Neuron (in vitro differentiated cells): ENCODE measurements at regions not wholly inside any gene's neighbourhood (a gene's known extent, or its start where the extent isn't known, plus 50 kb on each side); places are given as distances from the start of the nearest gene placed in this dataset.
"Not testable (repeated sequence)": the region's sequence is repeated elsewhere in the genome, so short reads cannot be mapped to it uniquely, and the experiment has no call there.

ENCODE experiments used
- H2AFZ ChIP-seq: one replicate; pipeline ENCODE4 v1.6.1; 2013; ENCODE audit warnings: low read depth, mild to moderate bottlenecking, inconsistent platforms, low read length, moderate library complexity
- H3K27me3 ChIP-seq: one replicate; pipeline ENCODE4 v1.6.1; 2013; ENCODE audit warnings: low read length; ENCODE audit not compliant: insufficient read depth
- H3K36me3 ChIP-seq: one replicate; pipeline ENCODE4 v1.6.1; 2013; ENCODE audit warnings: low read length; ENCODE audit not compliant: insufficient read depth
- H3K4me1 ChIP-seq: one replicate; pipeline ENCODE4 v1.6.1; 2013; ENCODE audit warnings: low read length; ENCODE audit not compliant: insufficient read depth
- H3K4me3 ChIP-seq: 2 replicates; pipeline ENCODE4 v1.5.1; 2013; ENCODE audit warnings: mild to moderate bottlenecking, low read length, moderate library complexity
- H3K9me3 ChIP-seq: one replicate; pipeline ENCODE4 v1.6.1; 2013; ENCODE audit warnings: low read length

GRCh38 chr4:104283303-104283702 lies 211.4 kb downstream of the CXXC4 start:
- no peaks in the 10 kb centered on the region for H3K36me3 ChIP-seq
- H2AFZ ChIP-seq = no peak overlapping the region
- H3K27me3 ChIP-seq = no peaks in the 10 kb centered on the region
- H3K9me3 ChIP-seq = no peaks in the 10 kb centered on the region
- H3K4me1 ChIP-seq = no peaks in the 10 kb centered on the region
- H3K4me3 ChIP-seq = no peak overlapping the region

DNA sequence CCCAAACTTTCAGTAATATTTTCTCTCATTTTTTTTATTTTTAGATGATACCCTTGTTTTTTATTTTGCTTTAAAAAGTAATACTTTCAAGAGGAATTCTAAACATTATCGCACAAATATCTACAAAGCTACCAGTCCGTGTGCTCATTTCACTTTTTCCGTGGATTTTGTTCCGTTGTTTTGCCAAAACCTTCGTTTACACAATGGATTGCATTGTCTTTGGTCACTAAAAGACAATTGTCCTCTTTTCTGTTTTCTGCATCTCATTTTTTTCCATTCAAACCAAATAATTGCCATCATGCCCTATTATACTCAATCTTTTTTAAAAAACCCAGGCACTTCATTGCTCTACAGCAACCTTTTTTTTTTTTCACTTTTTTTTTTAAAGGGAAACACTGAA lies 214.9 kb downstream of the CXXC4 start:
- H2AFZ ChIP-seq = no peak overlapping the region

GRCh38 chr4:104272966-104273365 lies 221.7 kb downstream of the CXXC4 start:
- H3K36me3 ChIP-seq = no peaks in the 10 kb centered on the region
- no peaks in the 10 kb centered on the region for H3K4me1 ChIP-seq
- no peaks in the 10 kb centered on the region for H3K9me3 ChIP-seq
- no peak overlapping the region for H3K4me3 ChIP-seq
- no peak overlapping the region for H2AFZ ChIP-seq
- H3K27me3 ChIP-seq = no peaks in the 10 kb centered on the region

More for the DNA sequence above, 214.9 kb downstream of the CXXC4 start:
- Histone ChIP-seq H3K36me3 (no peaks in the 10 kb centered on the region), H3K4me1 (no peaks in the 10 kb centered on the region), H3K9me3 (no peaks in the 10 kb centered on the region), H3K27me3 (no peaks in the 10 kb centered on the region), H3K4me3 (no peak overlapping the region)

DNA sequence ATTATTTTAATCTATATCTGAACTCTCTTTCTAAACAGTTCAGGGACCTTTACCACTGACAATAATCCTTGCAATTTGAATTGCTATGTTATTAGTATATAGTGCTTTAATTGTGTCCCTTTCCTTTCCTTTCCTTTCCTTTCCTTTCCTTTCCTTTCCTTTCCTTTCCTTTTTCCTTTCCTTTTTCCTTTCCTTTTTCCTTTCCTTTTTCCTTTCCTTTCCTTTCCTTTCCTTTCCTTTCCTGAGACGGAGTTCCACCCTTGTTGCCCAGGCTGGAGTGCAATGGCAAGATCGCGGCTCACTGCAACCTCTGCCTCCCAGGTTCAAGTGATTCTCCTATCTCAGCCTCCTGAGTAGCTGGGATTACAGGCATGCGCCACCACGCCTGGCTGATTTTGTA lies 225.1 kb downstream of the CXXC4 start:
- H3K4me3 ChIP-seq, H3K36me3 ChIP-seq, H3K9me3 ChIP-seq, H2AFZ ChIP-seq, H3K27me3 ChIP-seq, H3K4me1 ChIP-seq: not testable (repeated sequence)

DNA sequence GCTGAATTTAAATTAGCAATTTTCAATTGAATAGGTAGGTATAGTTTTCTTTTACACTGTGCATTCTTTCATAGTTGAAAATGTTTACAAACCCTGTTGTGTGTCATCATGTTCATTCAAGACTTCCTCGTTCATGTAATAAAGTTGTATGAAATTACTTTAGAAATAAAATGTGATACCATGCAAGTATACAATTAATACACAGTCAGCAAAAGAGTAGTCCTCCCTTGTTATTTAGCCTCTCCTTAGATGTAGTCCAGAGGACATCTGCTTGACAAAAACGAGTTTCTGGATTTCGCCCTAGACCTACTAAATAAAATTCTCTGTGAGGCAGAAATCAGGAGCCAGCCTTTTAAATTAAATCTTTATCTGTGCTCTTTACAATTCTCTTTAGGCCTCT lies 231.6 kb downstream of the CXXC4 start:
- Histone ChIP-seq H3K36me3 (no peaks in the 10 kb centered on the region), H3K4me1 (no peaks in the 10 kb centered on the region)

DNA sequence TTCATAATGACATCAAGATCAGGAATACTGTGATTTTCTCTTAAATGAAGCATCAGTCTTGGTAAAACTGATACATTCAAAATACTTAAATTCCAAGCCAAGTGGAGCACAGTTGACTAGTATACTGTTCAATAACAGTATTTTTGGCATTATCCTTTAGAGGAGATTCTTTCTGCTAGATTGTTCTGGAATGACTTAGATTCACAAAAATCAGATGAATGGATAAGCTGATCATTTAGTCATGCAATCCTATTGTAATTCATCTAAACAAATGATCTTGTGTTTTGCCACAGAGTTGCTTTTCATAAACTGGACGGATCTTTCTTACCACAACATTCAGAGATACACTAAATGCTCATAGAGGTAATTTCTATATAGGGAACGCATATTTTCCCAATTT lies 232.0 kb downstream of the CXXC4 start:
- Histone ChIP-seq H3K9me3 (no peaks in the 10 kb centered on the region), H3K27me3 (no peaks in the 10 kb centered on the region), H3K4me1 (no peaks in the 10 kb centered on the region), H2AFZ (no peak overlapping the region), H3K36me3 (no peaks in the 10 kb centered on the region), H3K4me3 (no peak overlapping the region)

More for the DNA sequence above, 231.6 kb downstream of the CXXC4 start:
- H3K9me3 ChIP-seq = no peaks in the 10 kb centered on the region
- no peaks in the 10 kb centered on the region for H3K27me3 ChIP-seq
- no peak overlapping the region for H2AFZ ChIP-seq
- H3K4me3 ChIP-seq = no peak overlapping the region

DNA sequence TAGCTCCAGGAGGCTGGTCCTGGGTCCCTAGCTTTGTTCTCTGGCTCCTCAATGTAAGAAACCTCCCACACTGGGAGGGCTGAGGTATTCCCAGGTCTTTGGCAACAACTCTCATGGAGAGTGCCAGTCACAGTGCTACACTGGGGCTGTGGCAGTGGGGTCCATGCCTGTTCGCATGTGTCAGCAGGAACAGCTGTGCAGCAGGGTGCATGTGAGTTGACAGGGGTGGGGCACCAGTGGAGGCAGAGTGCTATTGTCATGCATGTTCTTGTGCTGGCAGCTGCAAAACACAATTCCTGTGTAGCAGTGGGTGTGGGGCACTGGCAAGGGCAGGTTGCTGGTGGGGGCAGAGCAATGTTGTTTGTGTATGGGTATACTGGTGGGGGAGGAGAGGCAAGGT lies 246.0 kb downstream of the CXXC4 start:
- Histone ChIP-seq H3K9me3 (no peaks in the 10 kb centered on the region), H3K27me3 (no peaks in the 10 kb centered on the region), H2AFZ (no peak overlapping the region), H3K4me3 (no peak overlapping the region), H3K4me1 (no peaks in the 10 kb centered on the region), H3K36me3 (no peaks in the 10 kb centered on the region)

DNA sequence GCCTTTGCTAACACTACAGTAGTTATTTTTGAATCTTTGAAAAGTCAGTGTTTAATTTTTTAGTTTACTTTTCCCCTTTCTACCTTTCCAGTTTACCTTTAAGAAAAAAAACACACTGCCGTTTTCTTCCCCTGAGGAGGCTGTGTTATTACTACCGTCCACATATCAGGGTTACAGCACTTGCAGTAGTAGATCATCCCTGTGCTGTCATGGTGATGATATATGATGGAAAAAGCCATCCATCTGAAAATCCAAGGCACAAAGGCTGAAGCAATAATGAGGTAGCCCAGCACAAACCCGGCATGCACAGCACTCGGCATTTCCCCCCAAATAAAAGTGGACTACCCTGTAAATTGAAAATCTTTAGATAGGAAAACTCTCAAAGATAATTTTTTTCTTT lies 258.7 kb downstream of the CXXC4 start:
- no peaks in the 10 kb centered on the region for H3K36me3 ChIP-seq
- H3K4me1 ChIP-seq = no peaks in the 10 kb centered on the region
- H2AFZ ChIP-seq = no peak overlapping the region
- H3K9me3 ChIP-seq = no peaks in the 10 kb centered on the region
- no peaks in the 10 kb centered on the region for H3K27me3 ChIP-seq
- H3K4me3 ChIP-seq = no peak overlapping the region

GRCh38 chr4:104217526-104217925 lies 277.2 kb downstream of the CXXC4 start:
- H3K27me3 ChIP-seq = no peaks in the 10 kb centered on the region
- H3K36me3 ChIP-seq = no peaks in the 10 kb centered on the region
- no peak overlapping the region for H3K4me3 ChIP-seq
- no peaks in the 10 kb centered on the region for H3K9me3 ChIP-seq
- no peaks in the 10 kb centered on the region for H3K4me1 ChIP-seq
- no peak overlapping the region for H2AFZ ChIP-seq

GRCh38 chr4:104211657-104212056 lies 283.0 kb downstream of the CXXC4 start:
- Histone ChIP-seq H3K4me3 (no peak overlapping the region), H3K27me3 (no peaks in the 10 kb centered on the region)

GRCh38 chr4:104210420-104210819 lies 284.3 kb downstream of the CXXC4 start:
- no peaks in the 10 kb centered on the region for H3K36me3 ChIP-seq
- no peaks in the 10 kb centered on the region for H3K27me3 ChIP-seq
- H3K9me3 ChIP-seq = no peaks in the 10 kb centered on the region
- no peak overlapping the region for H2AFZ ChIP-seq
- H3K4me1 ChIP-seq = no peaks in the 10 kb centered on the region
- no peak overlapping the region for H3K4me3 ChIP-seq

More at GRCh38 chr4:104211657-104212056, 283.0 kb downstream of the CXXC4 start:
- H2AFZ ChIP-seq = no peak overlapping the region
- H3K4me1 ChIP-seq = no peaks in the 10 kb centered on the region
- H3K9me3 ChIP-seq = no peaks in the 10 kb centered on the region
- H3K36me3 ChIP-seq = no peaks in the 10 kb centered on the region

DNA sequence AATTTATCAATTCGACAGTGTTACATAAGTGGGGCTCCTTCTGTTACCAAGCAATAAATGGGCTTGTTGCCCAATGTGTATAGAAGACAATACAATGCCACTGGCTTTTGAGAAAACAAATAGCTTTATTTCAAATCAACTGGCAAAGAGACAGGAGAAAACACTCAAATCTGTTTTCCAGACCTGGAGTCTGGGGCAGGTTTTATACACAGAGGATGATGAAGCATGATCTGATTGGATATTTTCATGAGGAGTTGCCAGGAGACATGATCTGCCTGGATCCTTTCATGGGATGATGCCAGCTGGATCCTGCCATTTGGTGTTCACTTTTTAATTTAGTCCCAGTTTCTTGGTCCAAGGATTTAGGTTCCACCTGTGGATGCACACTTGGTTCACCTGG lies 287.9 kb downstream of the CXXC4 start:
- no peaks in the 10 kb centered on the region for H3K27me3 ChIP-seq
- H3K36me3 ChIP-seq = no peaks in the 10 kb centered on the region
- H2AFZ ChIP-seq = no peak overlapping the region
- no peaks in the 10 kb centered on the region for H3K4me1 ChIP-seq
- no peak overlapping the region for H3K4me3 ChIP-seq
- H3K9me3 ChIP-seq = no peaks in the 10 kb centered on the region

DNA sequence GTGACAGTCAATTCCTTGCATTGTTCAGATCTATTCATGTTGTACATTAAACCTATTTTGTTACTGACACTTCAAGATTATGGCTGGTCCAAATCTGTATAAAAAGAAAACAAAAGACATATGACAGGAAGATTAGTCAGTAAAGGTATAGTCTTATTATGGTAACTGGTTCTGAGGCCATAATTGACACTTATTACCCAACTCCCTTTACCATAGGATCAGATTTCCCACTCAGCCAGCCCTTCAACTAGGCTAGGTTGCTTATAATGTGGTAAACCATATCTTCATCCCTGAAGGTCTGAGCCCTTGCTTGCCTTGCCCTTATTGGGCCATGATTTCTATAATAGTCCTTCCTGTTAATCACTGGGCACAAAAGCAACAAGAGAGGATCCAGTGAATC lies 289.6 kb downstream of the CXXC4 start:
- Histone ChIP-seq H3K27me3 (no peaks in the 10 kb centered on the region), H3K4me1 (no peaks in the 10 kb centered on the region), H3K9me3 (no peaks in the 10 kb centered on the region), H2AFZ (no peak overlapping the region), H3K36me3 (no peaks in the 10 kb centered on the region), H3K4me3 (no peak overlapping the region)

DNA sequence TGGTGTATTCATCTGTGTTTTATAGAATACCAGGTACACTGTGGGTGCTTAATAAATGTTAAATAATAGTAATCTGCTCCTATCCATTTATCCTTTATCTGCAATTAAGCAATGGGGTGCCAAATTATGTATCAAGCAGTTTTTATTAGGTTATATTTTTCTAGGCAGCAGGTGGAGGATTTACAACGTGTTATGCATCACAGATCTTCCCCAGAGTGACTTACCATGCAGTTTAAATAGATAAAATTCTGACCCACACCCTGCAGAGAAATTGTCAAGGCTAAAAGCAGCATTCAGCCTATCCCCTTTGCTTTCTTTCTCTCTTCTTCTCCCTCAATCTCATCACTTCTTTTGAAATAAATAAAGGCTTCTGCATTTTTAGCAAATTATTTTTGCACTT lies 306.4 kb downstream of the CXXC4 start:
- H3K36me3 ChIP-seq = no peaks in the 10 kb centered on the region
- H3K9me3 ChIP-seq = no peaks in the 10 kb centered on the region
- H2AFZ ChIP-seq = no peak overlapping the region
- H3K4me3 ChIP-seq = no peak overlapping the region
- H3K4me1 ChIP-seq = no peaks in the 10 kb centered on the region
- no peaks in the 10 kb centered on the region for H3K27me3 ChIP-seq
